Subcutaneous abdominal adipose tissue (tissue), 5 donors: ENCODE measurements at regions not wholly inside any gene's neighbourhood (a gene's known extent, or its start where the extent isn't known, plus 50 kb on each side); places are given as distances from the start of the nearest gene placed in this dataset.
"Not testable (repeated sequence)": the region's sequence is repeated elsewhere in the genome, so short reads cannot be mapped to it uniquely, and the experiment has no call there.

Experiments used
- H3K27ac ChIP-seq: one replicate; pipeline ENCODE4 v1.7.0; 2013; ENCODE audit warnings: low read depth, mild to moderate bottlenecking, inconsistent platforms, low read length, moderate library complexity
- H3K27me3 ChIP-seq, 5 donors: one replicate each; pipeline ENCODE4 v1.7.0; 2013; ENCODE audit warnings: low read length in 5 of 5, inconsistent platforms in 1 of 5; ENCODE audit not compliant: control insufficient read depth in 5 of 5, insufficient read depth in 4 of 5
- H3K36me3 ChIP-seq, 5 donors: one replicate each; pipeline ENCODE4 v1.7.0; 2013; ENCODE audit warnings: low read length in 5 of 5; ENCODE audit not compliant: control insufficient read depth in 5 of 5, insufficient read depth in 5 of 5
- H3K4me1 ChIP-seq, 5 donors: one replicate each; pipeline ENCODE4 v1.7.0; 2013; ENCODE audit warnings: low read length in 5 of 5, mild to moderate bottlenecking in 3 of 5, moderate library complexity in 1 of 5; ENCODE audit not compliant: control insufficient read depth in 5 of 5, insufficient read depth in 5 of 5
- H3K4me3 ChIP-seq, 5 donors: one replicate each; pipeline ENCODE4 v1.7.0; 2013; ENCODE audit warnings: low read length in 5 of 5, low read depth in 1 of 5
- H3K9ac ChIP-seq, 5 donors: one replicate each; pipeline ENCODE4 v1.7.0; 2013; ENCODE audit warnings: low read length in 5 of 5, mild to moderate bottlenecking in 4 of 5, moderate library complexity in 3 of 5
- H3K9me3 ChIP-seq, 5 donors: one replicate each; pipeline ENCODE4 v1.7.0; 2013; ENCODE audit warnings: low read length in 5 of 5; ENCODE audit not compliant: control insufficient read depth in 5 of 5
- donor health status: healthy.
- donor health status: healthy.
- donor health status: healthy.
- donor health status: healthy.
- donor health status: healthy.

DNA sequence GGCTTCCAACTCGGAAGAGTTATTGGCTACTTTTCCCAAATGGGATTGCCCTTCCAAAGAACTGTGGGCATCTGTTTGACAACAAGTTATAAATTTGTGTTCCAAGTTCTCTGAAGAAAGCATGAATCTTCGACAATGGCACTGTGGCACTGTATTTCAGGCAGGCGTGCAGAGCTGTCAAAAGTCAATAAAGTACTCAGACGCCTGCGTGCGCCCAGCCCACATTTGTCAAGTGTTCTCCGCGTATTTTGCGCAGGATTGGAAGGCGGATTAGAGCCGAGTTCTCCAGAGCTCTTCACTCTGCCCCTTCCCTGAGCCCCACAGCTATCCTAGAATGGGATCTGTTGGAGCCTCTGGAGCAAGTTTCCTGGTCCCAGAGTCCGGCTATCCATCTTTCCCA, 103.2 kb downstream of the SLC25A47 start:
- no peaks in the 10 kb centered on the region for H3K9me3 ChIP-seq
- H3K36me3 ChIP-seq: no peaks in the 10 kb centered on the region
- H3K27ac ChIP-seq: no peak overlapping the region
- no peak overlapping the region for H3K4me3 ChIP-seq
- peaks cover 2 to 11% (median 5%) of the 10 kb centered on the region in 5 donors for H3K4me1 ChIP-seq
- H3K9ac ChIP-seq: no peak overlapping the region
- no peaks in the 10 kb centered on the region for H3K27me3 ChIP-seq

DNA sequence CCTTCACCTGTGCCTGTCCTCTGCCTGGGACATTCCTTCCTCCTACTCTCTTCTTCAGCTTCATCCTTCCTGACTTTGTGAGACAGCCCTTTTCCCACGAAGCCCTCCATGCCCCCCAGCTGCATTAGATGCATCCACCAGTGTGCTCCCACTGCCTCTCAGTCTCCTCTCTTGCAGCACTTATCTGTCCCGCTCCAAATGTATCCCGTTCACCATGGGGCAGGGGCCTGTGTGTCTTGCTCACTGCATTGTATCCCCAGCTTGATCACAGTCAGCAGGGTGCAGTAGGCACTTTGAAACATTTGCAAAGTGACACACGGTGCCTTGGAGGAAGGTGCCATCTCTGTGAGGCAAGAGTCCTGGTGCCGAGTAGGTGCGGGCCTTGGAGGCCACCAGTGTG, 104.0 kb downstream of the SLC25A47 start:
- Histone ChIP-seq H3K9me3 (no peaks in the 10 kb centered on the region), H3K9ac (no peak overlapping the region), H3K27me3 (no peaks in the 10 kb centered on the region), H3K4me1 (peaks cover 2 to 11% (median 5%) of the 10 kb centered on the region in 5 donors), H3K36me3 (no peaks in the 10 kb centered on the region), H3K4me3 (no peak overlapping the region), H3K27ac (no peak overlapping the region)

DNA sequence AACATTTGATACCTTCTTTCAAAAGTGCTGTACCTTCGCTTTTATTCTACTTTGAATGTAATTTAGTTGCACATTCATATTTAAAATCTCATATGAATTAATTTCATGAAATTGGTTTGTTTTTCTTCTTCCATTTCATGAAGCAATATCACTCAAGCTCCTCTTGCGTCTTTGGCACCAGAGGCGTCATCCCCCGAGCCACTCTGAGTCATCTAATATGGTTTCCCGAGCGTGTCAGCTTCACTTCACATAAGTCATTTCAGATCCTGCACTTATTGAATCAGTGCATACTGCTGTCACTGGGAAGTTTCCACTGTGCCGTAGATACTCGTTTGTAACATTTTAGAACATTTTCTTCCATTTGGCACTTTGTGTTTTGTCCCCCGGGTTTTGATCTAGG, 105.6 kb downstream of the SLC25A47 start:
- Histone ChIP-seq H3K9me3 (no peaks in the 10 kb centered on the region), H3K27me3 (no peaks in the 10 kb centered on the region), H3K27ac (no peak overlapping the region), H3K9ac (no peak overlapping the region), H3K4me3 (no peak overlapping the region), H3K4me1 (peaks cover 0 to 2% (median 0%) of the 10 kb centered on the region in 5 donors), H3K36me3 (no peaks in the 10 kb centered on the region)

DNA sequence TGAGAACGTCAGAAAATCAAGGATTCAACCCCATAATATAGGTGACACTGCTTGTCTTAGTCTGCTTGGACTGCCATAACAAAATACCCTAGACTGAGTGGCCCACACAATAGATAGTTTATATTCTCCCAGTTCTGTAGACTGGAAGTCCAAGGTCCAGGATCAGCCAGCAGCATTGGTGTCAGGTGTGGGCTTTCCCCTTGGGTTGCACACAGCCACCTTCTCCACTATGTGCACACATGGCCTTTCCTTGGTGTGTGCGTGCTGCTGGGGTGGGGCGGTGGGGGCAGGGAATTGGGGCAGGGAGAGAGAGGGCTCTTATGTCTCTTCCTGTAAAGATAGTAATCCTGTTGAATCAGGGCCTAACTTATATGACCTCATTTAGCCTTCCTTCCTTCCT, 106.4 kb downstream of the SLC25A47 start:
- Histone ChIP-seq H3K9ac (no peak overlapping the region), H3K9me3 (no peaks in the 10 kb centered on the region), H3K27me3 (no peaks in the 10 kb centered on the region), H3K4me1 (peaks cover 0 to under 1% (median 0%) of the 10 kb centered on the region in 5 donors), H3K27ac (no peak overlapping the region), H3K4me3 (no peak overlapping the region), H3K36me3 (no peaks in the 10 kb centered on the region)

DNA sequence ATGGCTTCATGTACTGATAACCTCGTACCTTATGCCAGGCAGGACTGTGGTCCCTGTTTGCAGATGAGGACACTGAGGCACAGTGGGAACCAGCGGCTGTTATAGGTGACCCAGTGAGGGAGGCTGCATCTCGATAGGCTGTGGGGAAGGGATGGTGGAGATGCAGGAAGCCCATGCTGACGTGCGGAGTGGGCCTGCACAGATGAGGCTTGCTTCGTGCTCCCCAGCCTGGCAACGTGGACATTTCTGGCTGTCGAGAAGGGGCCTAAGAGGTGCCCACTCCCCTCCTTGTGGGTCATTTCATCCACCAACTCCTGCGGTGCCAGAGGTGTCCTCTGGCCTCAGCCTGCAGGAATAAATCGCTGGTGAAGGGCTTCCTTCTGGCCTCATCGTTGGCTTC, 107.4 kb downstream of the SLC25A47 start:
- H3K9me3 ChIP-seq: no peaks in the 10 kb centered on the region
- H3K36me3 ChIP-seq: no peaks in the 10 kb centered on the region
- no peak overlapping the region for H3K27ac ChIP-seq
- no peak overlapping the region for H3K9ac ChIP-seq
- no peaks in the 10 kb centered on the region for H3K4me1 ChIP-seq
- no peaks in the 10 kb centered on the region for H3K27me3 ChIP-seq
- no peak overlapping the region for H3K4me3 ChIP-seq

DNA sequence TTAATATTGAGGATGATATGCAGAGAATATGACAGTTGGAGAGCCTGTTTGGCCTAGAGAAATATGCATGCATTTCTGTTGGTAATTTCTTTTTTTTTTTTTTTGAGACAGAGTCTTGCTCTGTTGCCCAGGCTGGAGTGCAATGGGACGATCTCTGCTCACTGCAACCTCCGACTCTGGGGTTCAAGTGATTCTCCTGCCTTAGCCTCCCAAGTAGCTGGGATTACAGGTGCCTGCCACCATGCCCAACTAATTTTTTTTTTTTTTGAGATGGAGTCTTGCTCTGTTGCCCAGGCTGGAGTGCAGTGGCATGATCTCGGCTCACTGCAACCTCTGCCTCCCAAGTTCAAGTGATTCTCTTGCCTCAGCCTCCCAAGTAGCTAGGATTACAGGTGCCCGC, 108.3 kb downstream of the SLC25A47 start:
- H3K27ac ChIP-seq, H3K4me3 ChIP-seq, H3K9me3 ChIP-seq, H3K4me1 ChIP-seq, H3K27me3 ChIP-seq, H3K9ac ChIP-seq, H3K36me3 ChIP-seq: not testable (repeated sequence)

DNA sequence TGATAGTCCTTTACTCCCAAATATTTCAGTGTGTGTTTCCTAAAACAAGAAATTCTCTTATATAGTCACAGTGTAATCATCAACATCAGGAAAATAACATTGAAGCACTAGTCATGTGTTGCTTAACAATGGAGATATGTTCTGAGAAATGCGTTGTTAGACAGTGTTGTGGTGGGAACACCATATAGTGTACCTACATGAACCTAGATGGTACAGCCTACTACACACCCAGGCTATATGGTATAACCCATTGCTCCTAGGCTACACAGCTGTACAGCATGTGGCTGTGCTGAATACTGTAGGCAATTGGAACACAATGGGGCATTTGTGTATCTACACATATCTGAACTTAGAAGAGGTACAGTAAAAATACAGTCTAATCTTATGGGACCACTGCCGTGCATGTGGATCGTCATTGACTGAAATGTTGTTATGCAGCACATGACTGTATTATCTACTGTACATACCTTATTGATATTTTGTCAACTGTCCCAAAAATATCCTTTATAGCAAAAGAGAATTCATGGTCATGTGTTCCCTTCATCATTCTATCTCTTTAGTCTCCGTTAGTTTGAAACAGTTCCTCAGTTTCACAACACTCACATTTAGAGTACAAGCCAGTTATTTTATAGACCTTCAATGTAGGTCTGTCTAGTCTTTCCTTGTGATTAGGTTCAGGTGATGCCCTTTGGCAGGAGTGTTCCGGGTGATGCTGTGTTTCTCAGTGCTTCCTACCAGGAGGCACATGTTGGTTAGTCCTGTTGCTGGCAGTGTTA, 109.7 kb downstream of the SLC25A47 start:
- Histone ChIP-seq H3K9ac (no peak overlapping the region), H3K4me3 (no peak overlapping the region), H3K27me3 (no peaks in the 10 kb centered on the region), H3K4me1 (no peaks in the 10 kb centered on the region), H3K9me3 (no peaks in the 10 kb centered on the region), H3K36me3 (no peaks in the 10 kb centered on the region), H3K27ac (no peak overlapping the region)

DNA sequence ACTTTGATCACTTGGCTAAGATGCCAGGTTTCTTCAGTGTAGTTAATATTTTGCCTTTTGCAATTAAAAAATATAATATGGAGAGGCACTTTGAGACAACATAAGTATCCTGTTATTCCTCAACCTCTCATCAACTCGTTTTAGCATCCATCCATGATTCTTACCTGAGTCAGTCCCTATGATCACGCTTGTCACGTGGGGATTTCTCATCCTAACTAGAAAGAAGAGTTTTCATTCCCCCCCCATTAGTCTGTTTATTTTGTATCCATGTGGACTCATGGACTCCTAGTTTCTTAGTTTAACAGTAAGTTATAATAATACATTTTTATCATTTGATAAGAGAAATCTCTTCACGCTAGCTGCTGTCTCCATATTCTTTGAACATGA, 110.3 kb downstream of the SLC25A47 start:
- Histone ChIP-seq H3K9ac (no peak overlapping the region), H3K4me1 (no peaks in the 10 kb centered on the region), H3K9me3 (no peaks in the 10 kb centered on the region), H3K27ac (no peak overlapping the region), H3K4me3 (no peak overlapping the region), H3K27me3 (no peaks in the 10 kb centered on the region), H3K36me3 (no peaks in the 10 kb centered on the region)

DNA sequence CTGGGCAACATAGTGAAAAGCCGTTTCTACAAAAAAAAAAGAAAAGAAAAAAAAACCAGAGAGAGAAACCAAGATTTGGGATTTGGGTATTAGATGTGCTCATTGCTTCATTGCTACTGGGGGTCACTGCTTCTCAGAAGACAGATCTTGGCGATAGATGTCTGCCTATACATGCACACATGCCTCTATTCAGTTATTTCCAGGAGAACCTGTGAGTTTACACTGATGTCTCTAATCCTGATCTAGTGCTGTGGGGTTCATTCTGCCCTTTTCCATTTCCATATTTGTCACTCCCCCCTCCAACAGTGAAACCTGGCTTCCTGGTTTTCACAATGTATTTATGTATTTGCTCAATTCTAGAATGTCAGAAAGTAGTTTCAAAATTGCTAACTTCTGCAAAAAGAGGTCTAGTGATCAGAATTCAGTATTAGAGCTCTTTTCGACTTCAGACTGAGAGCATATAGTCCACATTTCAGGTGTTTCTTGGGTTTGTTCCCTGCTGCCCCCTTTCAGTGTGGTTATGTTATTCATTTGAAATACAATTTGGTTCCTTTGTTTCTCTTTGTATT, 111.0 kb downstream of the SLC25A47 start:
- H3K9me3 ChIP-seq: no peaks in the 10 kb centered on the region
- H3K9ac ChIP-seq: no peak overlapping the region
- no peak overlapping the region for H3K27ac ChIP-seq
- no peaks in the 10 kb centered on the region for H3K36me3 ChIP-seq
- H3K4me1 ChIP-seq: no peaks in the 10 kb centered on the region
- no peaks in the 10 kb centered on the region for H3K27me3 ChIP-seq
- no peak overlapping the region for H3K4me3 ChIP-seq

DNA sequence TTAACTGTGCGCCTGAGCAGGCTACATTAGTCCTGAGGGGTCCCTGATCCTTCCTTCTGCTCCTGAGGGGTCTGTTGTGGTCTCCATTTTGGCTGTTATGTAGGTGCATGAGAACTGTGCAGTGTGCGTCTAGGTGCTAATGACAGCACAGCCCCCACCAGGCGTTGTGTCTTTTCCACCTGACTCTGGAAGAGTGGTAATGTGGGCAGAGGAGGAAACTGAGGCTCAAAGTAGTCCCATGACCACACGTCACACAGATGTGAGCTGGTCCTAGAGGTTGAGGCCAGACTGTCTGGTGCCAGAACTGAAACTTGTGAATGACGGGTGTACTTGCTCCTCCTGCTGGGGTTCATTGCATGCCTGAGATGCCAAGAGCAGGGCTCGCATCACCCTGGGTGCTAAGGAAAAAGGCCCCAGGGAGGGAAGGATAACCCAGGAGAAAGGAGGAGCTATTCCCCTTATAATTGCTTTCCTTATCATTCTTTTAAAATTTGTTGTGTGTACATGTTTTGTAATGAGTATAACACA, 111.8 kb downstream of the SLC25A47 start:
- H3K27ac ChIP-seq: no peak overlapping the region
- no peak overlapping the region for H3K4me3 ChIP-seq
- H3K27me3 ChIP-seq: no peaks in the 10 kb centered on the region
- H3K9me3 ChIP-seq: no peaks in the 10 kb centered on the region
- H3K4me1 ChIP-seq: peaks cover 0 to 3% (median 1%) of the 10 kb centered on the region in 5 donors
- no peak overlapping the region for H3K9ac ChIP-seq
- no peaks in the 10 kb centered on the region for H3K36me3 ChIP-seq
